OCI-LY1 (cell line): ENCODE measurements at regions not wholly inside any gene's neighbourhood (a gene's known extent, or its start where the extent isn't known, plus 50 kb on each side); places are given as distances from the start of the nearest gene placed in this dataset.

Experiments used
- CTCF ChIP-seq: fragments of 200-600 bp; sonication (generic), shearing (Covaris generic); IDR thresholded peaks from 2 replicates; pipeline ENCODE4 v1.5.1; 2017; ENCODE audit warnings: mild to moderate bottlenecking, antibody characterized with exemption, low read length, moderate library complexity, mixed read lengths
- EZH2 ChIP-seq: fragments of 200-600 bp; sonication (generic), shearing (Covaris generic); IDR thresholded peaks from 2 replicates; pipeline ENCODE4 v1.8.0; 2017; ENCODE audit warnings: borderline replicate concordance, mixed run types, mild to moderate bottlenecking, antibody characterized with exemption, low read length, moderate library complexity, mixed read lengths

- TF ChIP-seq CTCF (no peak), EZH2 (no peak)
Observed at GRCh38 chr11:36928621-36929020, 330.6 kb upstream of the RAG2 start.
